HCT116 (cell line): ENCODE measurements at regions not wholly inside any gene's neighbourhood (a gene's known extent, or its start where the extent isn't known, plus 50 kb on each side); places are given as distances from the start of the nearest gene placed in this dataset.

Experiments used
- ATAC-seq: fragments of 200-7000 bp; cut with Tn5 transposase; 2 replicates; pipeline ENCODE4 v1.9.1; 2020; ENCODE audit warnings: mild to moderate bottlenecking, moderate library complexity
- BruUV-seq: library from RNA; stranded (reverse); fragments of 400-500 nt; replicated peaks from 2 replicates; lab custom pipeline; 2021; lab: Mats Ljungman, UMichigan
- CTCF ChIA-PET: fragments of 300-600 bp; sonication (Branson Sonifier 250); formaldehyde crosslinking; loops from one replicate; lab custom pipeline; 2021; ENCODE audit warnings: antibody characterized with exemption; lab: Charles Lee
- POLR2A ChIA-PET: fragments of 300-600, 350-600 bp; sonication (Branson Sonifier 250); formaldehyde crosslinking; loops from one replicate; lab custom pipeline; 2021; ENCODE audit warnings: antibody characterized with exemption; lab: Charles Lee
- RAD21 ChIA-PET, 2 experiments: fragments of 300-600 bp; sonication (Branson Sonifier 250); formaldehyde crosslinking; loops; one replicate each; lab custom pipeline; 2023; ENCODE audit warnings: low total read pairs in 2 of 2; ENCODE audit not compliant: uncharacterized antibody in 2 of 2, unreplicated experiment in 2 of 2, low non-redundant PET in 1 of 2; lab: Charles Lee
- DNase-seq: peaks from one replicate; pipeline ENCODE4 v3.0.0-alpha.2; 2010; ENCODE audit warnings: low read depth, low spot score
- H2AFZ ChIP-seq: fragments of 200-600 bp; shearing (Covaris generic), sonication (generic); 2 replicates; pipeline ENCODE4 v1.6.1; 2017; ENCODE audit warnings: low read depth, mixed run types, mixed read lengths, antibody characterized with exemption, low read length; ENCODE audit not compliant: poor library complexity, severe bottlenecking
- H3K27ac ChIP-seq: 2 replicates; pipeline ENCODE4 v1.5.1; 2012; ENCODE audit warnings: low read depth, low read length
- H3K27me3 ChIP-seq: fragments of 200-600 bp; sonication (generic); 2 replicates; pipeline ENCODE4 v1.6.1; 2016; ENCODE audit warnings: mixed run types, low read length, mixed read lengths; ENCODE audit not compliant: insufficient read depth
- H3K36me3 ChIP-seq, 2 experiments: fragments of 200-500 bp in 1 of 2; fragments of 200-600 bp in 1 of 2; sonication (Bioruptor generic) in 1 of 2; sonication (generic) in 1 of 2; 2 replicates each; pipeline versions ENCODE4 v1.5.1 to v1.6.1; 2014 to 2016; ENCODE audit warnings: low read length in 2 of 2, inconsistent platforms in 1 of 2, mixed read lengths in 1 of 2, mixed run types in 1 of 2; ENCODE audit not compliant: insufficient read depth in 2 of 2, control insufficient read depth in 1 of 2
- H3K4me1 ChIP-seq, 2 experiments: fragments of 200-600 bp in 1 of 2; sonication (generic) in 1 of 2; 2 replicates each; pipeline versions ENCODE4 v1.5.1 to v1.6.1; 2012 to 2017; ENCODE audit warnings: low read length in 2 of 2, inconsistent platforms in 1 of 2, mild to moderate bottlenecking in 1 of 2, mixed read lengths in 1 of 2, mixed run types in 1 of 2, moderate library complexity in 1 of 2; ENCODE audit not compliant: insufficient read depth in 2 of 2, control insufficient read depth in 1 of 2
- H3K4me2 ChIP-seq: fragments of 200-600 bp; sonication (generic); 2 replicates; pipeline ENCODE4 v1.6.1; 2017; ENCODE audit warnings: mixed run types, low read length, mixed read lengths
- H3K4me3 ChIP-seq, 2 experiments: fragments of 200-600 bp in 1 of 2; sonication (generic) in 1 of 2; replicated peaks in 1 of 2; 2 replicates each; pipeline ENCODE4 v1.5.1; 2011 to 2016; ENCODE audit warnings: low read length in 2 of 2, control low read depth in 1 of 2, low read depth in 1 of 2, mild to moderate bottlenecking in 1 of 2, mixed read lengths in 1 of 2, mixed run types in 1 of 2
- H3K79me2 ChIP-seq: fragments of 200-600 bp; sonication (generic); 2 replicates; pipeline ENCODE4 v1.6.1; 2017; ENCODE audit warnings: mild to moderate bottlenecking, mixed run types, low read length, moderate library complexity, mixed read lengths; ENCODE audit not compliant: insufficient read depth
- H3K9ac ChIP-seq: fragments of 200-600 bp; sonication (generic); 2 replicates; pipeline ENCODE4 v1.6.1; 2016; ENCODE audit warnings: low read length, mixed read lengths
- H3K9me2 ChIP-seq: fragments of 200-600 bp; sonication (generic), shearing (Covaris generic); 2 replicates; pipeline ENCODE4 v1.6.1; 2017; ENCODE audit warnings: mixed run types, mild to moderate bottlenecking, moderate library complexity; ENCODE audit not compliant: insufficient read depth
- H3K9me3 ChIP-seq, 2 experiments: fragments of 200-500 bp in 1 of 2; fragments of 200-600 bp in 1 of 2; sonication (Bioruptor generic) in 1 of 2; sonication (generic) in 1 of 2; 2 replicates each; pipeline ENCODE4 v1.6.1; 2014 to 2017; ENCODE audit warnings: low read length in 2 of 2, mixed read lengths in 2 of 2, inconsistent platforms in 1 of 2, low read depth in 1 of 2, mild to moderate bottlenecking in 1 of 2, mixed run types in 1 of 2, moderate library complexity in 1 of 2; ENCODE audit not compliant: control insufficient read depth in 1 of 2, insufficient read depth in 1 of 2
- H4K20me1 ChIP-seq: fragments of 200-600 bp; sonication (generic), shearing (Covaris generic); 2 replicates; pipeline ENCODE4 v1.6.1; 2017; ENCODE audit warnings: mixed run types, mild to moderate bottlenecking, moderate library complexity; ENCODE audit not compliant: insufficient read depth
- CEBPB ChIP-seq: IDR thresholded peaks from 2 replicates; pipeline ENCODE4 v1.6.1; 2012; ENCODE audit warnings: low read depth
- CTCF ChIP-seq, 3 experiments: fragments of 200-600 bp in 1 of 3; sonication (generic) in 1 of 3; IDR thresholded peaks in 2 of 3; conservative IDR thresholded peaks in 1 of 3; 2 replicates each; pipeline ENCODE4 v1.5.1; 2012 to 2017; ENCODE audit warnings: low read depth in 2 of 3, low read length in 2 of 3, antibody characterized with exemption in 1 of 3, borderline replicate concordance in 1 of 3, control low read depth in 1 of 3, mild to moderate bottlenecking in 1 of 3, mixed read lengths in 1 of 3, mixed run types in 1 of 3, moderate library complexity in 1 of 3; ENCODE audit not compliant: insufficient read depth in 1 of 3
- EGR1 ChIP-seq: IDR thresholded peaks from 2 replicates; pipeline ENCODE4 v1.6.1; 2012; ENCODE audit warnings: low read depth
- ELF1 ChIP-seq: IDR thresholded peaks from 2 replicates; pipeline ENCODE4 v1.6.1; 2012; ENCODE audit warnings: low read depth, borderline replicate concordance
- EZH2phosphoT487 ChIP-seq: fragments of 200-600 bp; IDR thresholded peaks from 2 replicates; pipeline ENCODE4 v1.6.1; 2018; ENCODE audit warnings: antibody characterized with exemption, borderline replicate concordance
- FOSL1 ChIP-seq: IDR thresholded peaks from 2 replicates; pipeline ENCODE4 v1.6.1; 2012; ENCODE audit warnings: low read depth
- MAX ChIP-seq: IDR thresholded peaks from 2 replicates; pipeline ENCODE4 v1.6.1; 2012
- POLR2A ChIP-seq: IDR thresholded peaks from 2 replicates; pipeline ENCODE4 v1.7.0; 2011; ENCODE audit warnings: borderline replicate concordance; ENCODE audit not compliant: insufficient read depth, insufficient read length; ENCODE audit errors: extremely low read depth
- RAD21 ChIP-seq: IDR thresholded peaks from 2 replicates; pipeline ENCODE4 v1.6.1; 2012; ENCODE audit warnings: low read depth, mild to moderate bottlenecking
- SIN3A ChIP-seq: IDR thresholded peaks from 2 replicates; pipeline ENCODE4 v1.6.1; 2012; ENCODE audit warnings: low read depth
- SRF ChIP-seq: IDR thresholded peaks from 2 replicates; pipeline ENCODE4 v1.6.1; 2012; ENCODE audit warnings: low read depth
- YY1 ChIP-seq: IDR thresholded peaks from 2 replicates; pipeline ENCODE4 v1.6.1; 2011; ENCODE audit warnings: low read length, low read depth, moderate library complexity, mild to moderate bottlenecking; ENCODE audit not compliant: insufficient replicate concordance; ENCODE audit errors: extremely low read depth
- ZFX ChIP-seq: fragments of 450-650 bp; IDR thresholded peaks from 2 replicates; pipeline ENCODE4 v1.6.1; 2017
- intact Hi-C: fragments of 100-400 bp; cut with micrococcal nuclease; formaldehyde crosslinking; loops from 2 replicates; pipeline ENCODE4 v1.10.0; 2022

DNA sequence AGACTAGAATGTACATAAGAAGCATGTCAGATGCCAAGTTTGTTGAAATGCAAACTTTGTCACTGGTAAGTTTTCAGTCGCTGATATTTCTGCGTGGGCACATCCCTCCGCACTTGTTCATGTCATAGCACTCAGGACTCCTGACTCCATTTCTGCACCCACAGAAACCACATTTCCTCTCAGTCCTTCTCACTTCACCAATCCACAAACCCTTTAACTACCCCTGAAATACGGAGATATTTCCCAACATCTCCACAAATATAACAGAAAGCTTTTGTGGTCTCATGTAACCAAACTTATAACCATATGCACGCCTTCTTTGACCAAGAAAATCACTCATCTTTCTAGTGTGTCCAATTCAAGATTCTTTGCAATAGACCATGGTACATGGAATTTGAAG, 276.9 kb upstream of the ERBB4 start:
- ATAC-seq (no peak), DNase-seq (no peak)
- Histone ChIP-seq H3K27ac (no peak overlapping the region), H3K79me2 (no peaks in the 10 kb centered on the region), H3K4me3 (no peak overlapping the region), H4K20me1 (no peaks in the 10 kb centered on the region), H2AFZ (no peak overlapping the region), H3K9ac (no peak overlapping the region), H3K36me3 (no peaks in the 10 kb centered on the region), H3K9me3 (no peaks in the 10 kb centered on the region), H3K4me1 (no peaks in the 10 kb centered on the region), H3K27me3 (no peaks in the 10 kb centered on the region), H3K9me2 (no peaks in the 10 kb centered on the region), H3K4me2 (no peak overlapping the region)
- TF ChIP-seq FOSL1: no peak
- BruUV-seq: no TSS peak
- POLR2A ChIA-PET: no interaction called here
- intact Hi-C loops: no loop called here
- CTCF ChIA-PET: no interaction called here
- RAD21 ChIA-PET: no interaction called here

GRCh38 chr2:212814941-212815340, 276.3 kb upstream of the ERBB4 start:
- Histone ChIP-seq H3K9me3 (no peaks in the 10 kb centered on the region), H3K9me2 (no peaks in the 10 kb centered on the region), H3K36me3 (no peaks in the 10 kb centered on the region), H3K4me1 (no peaks in the 10 kb centered on the region), H4K20me1 (no peaks in the 10 kb centered on the region), H3K4me2 (no peak overlapping the region), H3K4me3 (no peak overlapping the region), H3K27me3 (no peaks in the 10 kb centered on the region), H3K9ac (no peak overlapping the region), H3K27ac (no peak overlapping the region), H2AFZ (no peak overlapping the region), H3K79me2 (no peaks in the 10 kb centered on the region)
- ChIA-PET RAD21 (no interaction called here), POLR2A (no interaction called here), CTCF (no interaction called here)
- no peak for ATAC-seq
- no TSS peak for BruUV-seq
- intact Hi-C loops: no loop called here
- DNase-seq: no peak
- TF ChIP-seq MAX: no peak
- TF ChIP-seq ZFX: no peak
- TF ChIP-seq YY1: no peak
- TF ChIP-seq RAD21: no peak
- TF ChIP-seq CEBPB: no peak
- no peak for TF ChIP-seq ELF1
- TF ChIP-seq SRF: no peak
- no peak for TF ChIP-seq POLR2A
- TF ChIP-seq EZH2phosphoT487: no peak
- no peak for TF ChIP-seq CTCF (IDR thresholded peaks at IDR 0.05 in 2 of 3, conservative IDR thresholded peaks at IDR 0.05 in 1 of 3; ENCODE audit: borderline replicate concordance in 1 of 3, insufficient read depth in 1 of 3, low read depth in 2 of 3, low read length in 2 of 3)
- no peak for TF ChIP-seq EGR1
- TF ChIP-seq SIN3A: no peak
